ENCODE measurements at regions not wholly inside any gene's neighbourhood (a gene's known extent, or its start where the extent isn't known, plus 50 kb on each side); places are given as distances from the start of the nearest gene placed in this dataset.

GRCh38 chr2:22798386-22798785, 586.6 kb upstream of the KLHL29 start:
- POLR2A ChIA-PET (ENCODE audit: low non-redundant PET), result no interaction called here
- CTCF ChIA-PET, result no interaction called here
- no peak for TF ChIP-seq CTCF (conservative IDR thresholded peaks at IDR 0.05; ENCODE audit: low read depth)
- H3K27ac ChIP-seq, result no peak overlapping the region
- DNase-seq (ENCODE audit: low spot score), result no peak

- H3K27ac ChIP-seq, result no peak overlapping the region
- no peak for DNase-seq (ENCODE audit: low spot score)
- ChIA-PET CTCF (interaction anchor here (0.7 kb wide), 1 partner anchor 43 kb away, joined by 3 read pairs; no protein-coding TSS in a partner anchor), POLR2A (ENCODE audit: low non-redundant PET) (no interaction called here)
- no peak for TF ChIP-seq CTCF (conservative IDR thresholded peaks at IDR 0.05; ENCODE audit: low read depth)
Observed at GRCh38 chr2:22800412-22800811, 584.6 kb upstream of the KLHL29 start.

DNA sequence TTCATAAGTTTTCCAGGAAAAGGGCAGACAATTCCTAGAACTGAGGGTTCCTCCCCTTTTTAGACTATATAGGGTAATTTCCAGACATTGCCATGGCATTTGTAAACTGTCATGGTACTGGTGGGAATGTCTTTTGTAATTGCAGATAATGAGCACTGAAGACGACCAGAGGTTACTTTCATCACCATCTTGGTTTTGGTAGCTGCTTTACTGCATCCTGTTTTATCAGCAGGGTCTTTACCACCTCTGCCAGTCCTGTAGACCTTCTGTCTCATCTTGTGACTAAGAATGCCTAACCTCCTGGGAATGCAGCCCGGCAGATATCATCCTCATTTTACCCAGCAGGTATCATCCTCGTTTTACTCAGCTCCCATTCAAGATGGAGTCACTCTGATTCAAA, 583.9 kb upstream of the KLHL29 start:
- TF ChIP-seq CTCF (conservative IDR thresholded peaks at IDR 0.05; ENCODE audit: low read depth), result no peak
- POLR2A ChIA-PET (ENCODE audit: low non-redundant PET), result no interaction called here
- DNase-seq (ENCODE audit: low spot score), result no peak
- no peak overlapping the region for H3K27ac ChIP-seq
- CTCF ChIA-PET, result no interaction called here

- CTCF ChIA-PET, result no interaction called here
- DNase-seq (ENCODE audit: low spot score), result no peak
- H3K27ac ChIP-seq, result no peak overlapping the region
- TF ChIP-seq CTCF (conservative IDR thresholded peaks at IDR 0.05; ENCODE audit: low read depth), result no peak
- POLR2A ChIA-PET (ENCODE audit: low non-redundant PET), result no interaction called here
Observed at GRCh38 chr2:22801970-22802369, 583.0 kb upstream of the KLHL29 start.

DNA sequence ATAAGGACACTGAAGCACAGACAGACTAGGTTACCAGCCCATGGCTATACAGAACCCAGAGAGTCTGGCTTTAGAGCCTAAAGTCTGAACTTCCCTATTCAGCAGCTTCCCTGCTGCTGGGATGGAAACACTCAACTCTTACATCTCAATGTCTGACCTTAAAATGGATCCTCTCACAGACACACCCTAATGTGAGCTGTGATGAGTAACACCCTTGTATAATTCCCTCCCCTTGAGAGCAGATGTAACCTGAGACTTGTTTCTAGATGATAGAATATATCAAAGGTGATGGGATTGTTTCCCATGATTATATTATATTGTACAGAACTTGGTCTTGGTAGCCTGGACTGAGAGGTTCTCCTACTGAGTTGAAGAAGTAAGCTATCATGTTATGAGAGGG, 577.1 kb upstream of the KLHL29 start:
- ChIA-PET CTCF (no interaction called here), POLR2A (ENCODE audit: low non-redundant PET) (no interaction called here)
- no peak overlapping the region for H3K27ac ChIP-seq
- no peak for DNase-seq (ENCODE audit: low spot score)
- no peak for TF ChIP-seq CTCF (conservative IDR thresholded peaks at IDR 0.05; ENCODE audit: low read depth)

DNA sequence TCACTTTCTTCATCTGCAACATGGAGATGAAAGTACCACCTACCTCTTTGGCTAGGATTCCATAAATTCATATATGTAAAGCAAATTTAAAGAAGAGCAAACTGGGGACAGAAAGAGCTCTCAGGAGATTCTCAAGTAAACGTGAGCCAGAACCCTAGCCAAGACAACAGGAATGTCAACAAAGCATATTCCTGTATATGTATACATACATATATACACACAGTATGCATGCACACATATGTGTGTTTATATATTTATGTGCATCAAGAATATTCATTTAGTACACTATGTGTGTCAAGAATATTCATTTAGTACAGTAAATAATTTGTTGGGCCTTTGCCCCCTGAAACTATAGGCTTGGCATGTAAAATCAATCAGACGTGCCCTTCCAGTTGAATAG, 574.4 kb upstream of the KLHL29 start:
- ChIA-PET CTCF (no interaction called here), POLR2A (ENCODE audit: low non-redundant PET) (no interaction called here)
- no peak overlapping the region for H3K27ac ChIP-seq
- no peak for TF ChIP-seq CTCF (conservative IDR thresholded peaks at IDR 0.05; ENCODE audit: low read depth)
- DNase-seq (ENCODE audit: low spot score), result no peak
